ENCODE measurements at regions not wholly inside any gene's neighbourhood (a gene's known extent, or its start where the extent isn't known, plus 50 kb on each side); places are given as distances from the start of the nearest gene placed in this dataset.

DNA sequence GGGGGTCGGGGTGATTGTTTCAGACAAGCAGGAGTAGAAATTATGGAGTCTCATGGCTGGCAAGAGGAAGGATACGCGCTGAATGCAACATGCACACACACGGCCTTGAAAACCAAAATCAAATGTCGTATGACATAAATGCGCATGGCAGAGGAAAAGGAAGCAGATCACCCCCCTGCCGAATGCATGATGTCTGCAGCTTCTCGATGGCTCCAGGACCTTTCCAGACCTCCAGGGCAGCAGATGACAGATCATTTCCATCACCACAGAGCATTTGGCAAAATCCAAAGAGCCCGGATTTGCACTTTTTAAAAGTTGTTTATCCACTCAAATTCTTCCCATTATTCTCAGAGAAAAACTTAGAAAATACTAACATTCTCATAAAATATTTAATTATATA lies 211.7 kb downstream of the NHLRC3 start:
- TF ChIP-seq, protein P1, sequence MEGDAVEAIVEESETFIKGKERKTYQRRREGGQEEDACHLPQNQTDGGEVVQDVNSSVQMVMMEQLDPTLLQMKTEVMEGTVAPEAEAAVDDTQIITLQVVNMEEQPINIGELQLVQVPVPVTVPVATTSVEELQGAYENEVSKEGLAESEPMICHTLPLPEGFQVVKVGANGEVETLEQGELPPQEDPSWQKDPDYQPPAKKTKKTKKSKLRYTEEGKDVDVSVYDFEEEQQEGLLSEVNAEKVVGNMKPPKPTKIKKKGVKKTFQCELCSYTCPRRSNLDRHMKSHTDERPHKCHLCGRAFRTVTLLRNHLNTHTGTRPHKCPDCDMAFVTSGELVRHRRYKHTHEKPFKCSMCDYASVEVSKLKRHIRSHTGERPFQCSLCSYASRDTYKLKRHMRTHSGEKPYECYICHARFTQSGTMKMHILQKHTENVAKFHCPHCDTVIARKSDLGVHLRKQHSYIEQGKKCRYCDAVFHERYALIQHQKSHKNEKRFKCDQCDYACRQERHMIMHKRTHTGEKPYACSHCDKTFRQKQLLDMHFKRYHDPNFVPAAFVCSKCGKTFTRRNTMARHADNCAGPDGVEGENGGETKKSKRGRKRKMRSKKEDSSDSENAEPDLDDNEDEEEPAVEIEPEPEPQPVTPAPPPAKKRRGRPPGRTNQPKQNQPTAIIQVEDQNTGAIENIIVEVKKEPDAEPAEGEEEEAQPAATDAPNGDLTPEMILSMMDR (conservative IDR thresholded peaks at IDR 0.05; ENCODE audit: low read depth, low read length), result no peak
- no peak for TF ChIP-seq EZH2 (IDR thresholded peaks at IDR 0.05; ENCODE audit: low read length, unreplicated experiment)
- no peak for TF ChIP-seq EZH2phosphoT487 (IDR thresholded peaks at IDR 0.05; ENCODE audit: borderline replicate concordance, low read length)
